GM23338 (cell line): ENCODE measurements at regions not wholly inside any gene's neighbourhood (a gene's known extent, or its start where the extent isn't known, plus 50 kb on each side); places are given as distances from the start of the nearest gene placed in this dataset.

ENCODE experiments used
- ATAC-seq: fragments of 200-7000 bp; cut with Tn5 transposase; 3 replicates; pipeline ENCODE4 v1.9.1; 2020
- DNase-seq: peaks from one replicate; pipeline ENCODE4 v3.0.0-alpha.2; 2015; ENCODE audit warnings: low spot score
- H2AFZ ChIP-seq: fragments of 200-600 bp; sonication (generic); 2 replicates; pipeline ENCODE4 v1.8.0; 2016; ENCODE audit warnings: antibody characterized with exemption, mild to moderate bottlenecking, moderate library complexity
- H3F3A ChIP-seq: fragments of 200-600 bp; sonication (generic); replicated peaks from 2 replicates; pipeline ENCODE4 v1.8.0; 2017; ENCODE audit warnings: antibody characterized with exemption, mixed run types, low read depth
- H3K27ac ChIP-seq: fragments of 200-600 bp; sonication (generic); 2 replicates; pipeline ENCODE4 v1.6.1; 2016; ENCODE audit warnings: low read depth
- H3K27me3 ChIP-seq: fragments of 200-600 bp; sonication (generic); 2 replicates; pipeline ENCODE4 v1.8.0; 2016; ENCODE audit warnings: mild to moderate bottlenecking, mixed run types, moderate library complexity; ENCODE audit not compliant: insufficient read depth
- H3K36me3 ChIP-seq: fragments of 200-600 bp; sonication (generic); 2 replicates; pipeline ENCODE4 v1.8.0; 2016; ENCODE audit warnings: mild to moderate bottlenecking; ENCODE audit not compliant: insufficient read depth
- H3K4me1 ChIP-seq: fragments of 200-600 bp; sonication (generic); 2 replicates; pipeline ENCODE4 v1.8.0; 2016; ENCODE audit warnings: mild to moderate bottlenecking, moderate library complexity; ENCODE audit not compliant: insufficient read depth
- H3K4me2 ChIP-seq: fragments of 200-600 bp; sonication (generic); 2 replicates; pipeline ENCODE4 v1.7.1; 2017; ENCODE audit warnings: mixed run types
- H3K4me3 ChIP-seq: fragments of 200-600 bp; sonication (generic); 2 replicates; pipeline ENCODE4 v1.6.1; 2016; ENCODE audit warnings: mixed run types
- H3K79me2 ChIP-seq: fragments of 200-600 bp; sonication (generic); replicated peaks from 2 replicates; pipeline ENCODE4 v1.8.0; 2017; ENCODE audit warnings: mild to moderate bottlenecking; ENCODE audit not compliant: insufficient read depth
- H3K9me2 ChIP-seq: fragments of 200-600 bp; sonication (generic); 2 replicates; pipeline ENCODE4 v1.8.0; 2017; ENCODE audit not compliant: insufficient read depth
- H4K20me1 ChIP-seq: fragments of 200-600 bp; sonication (generic); replicated peaks from 2 replicates; pipeline ENCODE4 v1.8.0; 2017; ENCODE audit warnings: mild to moderate bottlenecking; ENCODE audit not compliant: insufficient read depth
- H3K27ac Mint-ChIP-seq: 2 replicates; pipeline ENCODE4 v1.8.0; 2020; ENCODE audit warnings: inconsistent platforms, mild to moderate bottlenecking, moderate library complexity, mixed read lengths
- H3K27me3 Mint-ChIP-seq: 3 replicates; pipeline ENCODE4 v1.8.0; 2022; ENCODE audit warnings: low read depth, mild to moderate bottlenecking, moderate library complexity, mixed read lengths, inconsistent platforms; ENCODE audit not compliant: insufficient read depth, poor library complexity
- H3K36me3 Mint-ChIP-seq: 3 replicates; pipeline ENCODE4 v1.8.0; 2021; ENCODE audit warnings: low read depth, mild to moderate bottlenecking, inconsistent platforms, moderate library complexity, mixed read lengths
- H3K4me1 Mint-ChIP-seq: 3 replicates; pipeline ENCODE4 v1.8.0; 2020; ENCODE audit warnings: mild to moderate bottlenecking, inconsistent platforms, mixed read lengths
- H3K4me3 Mint-ChIP-seq: 3 replicates; pipeline ENCODE4 v1.8.0; 2021; ENCODE audit warnings: moderate library complexity, mild to moderate bottlenecking, inconsistent platforms, mixed read lengths
- H3K9me3 Mint-ChIP-seq: 3 replicates; pipeline ENCODE4 v1.8.0; 2020; ENCODE audit warnings: moderate library complexity, mild to moderate bottlenecking, inconsistent platforms, mixed read lengths
- CREB1 ChIP-seq: fragments of 250-450 bp; sonication (Bioruptor Pico); IDR thresholded peaks from 2 replicates; pipeline ENCODE4 v1.5.0; 2020; ENCODE audit warnings: low read depth, mild to moderate bottlenecking, moderate library complexity
- ETS1 ChIP-seq: IDR thresholded peaks from 2 replicates; pipeline ENCODE4 v1.6.1; 2016; ENCODE audit warnings: antibody characterized with exemption
- EZH2 ChIP-seq: fragments of 200-600 bp; sonication (generic); IDR thresholded peaks from one replicate; pipeline ENCODE4 v1.8.0; 2017; ENCODE audit warnings: antibody characterized with exemption, mild to moderate bottlenecking, low read depth; ENCODE audit not compliant: unreplicated experiment
- JUNB ChIP-seq: IDR thresholded peaks from one replicate; pipeline ENCODE4 v1.6.1; 2016; ENCODE audit warnings: antibody characterized with exemption; ENCODE audit not compliant: unreplicated experiment
- NANOG ChIP-seq: IDR thresholded peaks from 2 replicates; pipeline ENCODE4 v1.6.1; 2016; ENCODE audit warnings: antibody characterized with exemption, borderline replicate concordance
- POLR2AphosphoS5 ChIP-seq: IDR thresholded peaks from 2 replicates; pipeline ENCODE4 v1.6.1; 2016; ENCODE audit warnings: antibody characterized with exemption, low read depth
- STAT1 ChIP-seq: IDR thresholded peaks from one replicate; pipeline ENCODE4 v1.6.1; 2016; ENCODE audit warnings: antibody characterized with exemption; ENCODE audit not compliant: unreplicated experiment
- ZNF114 ChIP-seq: fragments of 250-450 bp; sonication (Bioruptor Pico); IDR thresholded peaks from 2 replicates; pipeline ENCODE4 v1.5.0; 2020; ENCODE audit warnings: mild to moderate bottlenecking, moderate library complexity
- ZNF331 ChIP-seq: fragments of 250-450 bp; sonication (Bioruptor Pico); IDR thresholded peaks from 2 replicates; pipeline ENCODE4 v1.5.0; 2020; ENCODE audit warnings: low read depth, mild to moderate bottlenecking, moderate library complexity
- TF ChIP-seq, protein P1 (sequence below): IDR thresholded peaks from one replicate; pipeline ENCODE4 v1.6.1; 2018; ENCODE audit warnings: antibody characterized with exemption; ENCODE audit not compliant: unreplicated experiment
- TF ChIP-seq, protein P2 (sequence below), 2 experiments: fragments of 200-600 bp in 1 of 2; sonication (generic) in 1 of 2; conservative IDR thresholded peaks; 2 replicates each; pipeline versions ENCODE4 v1.5.1 to v1.6.1; 2016 to 2017; ENCODE audit warnings: antibody characterized with exemption in 2 of 2, low read depth in 2 of 2, mild to moderate bottlenecking in 2 of 2, moderate library complexity in 1 of 2

GRCh38 chr6:19380293-19380692 is 456.9 kb upstream of the ID4 start (continued):
- TF ChIP-seq, protein P1, sequence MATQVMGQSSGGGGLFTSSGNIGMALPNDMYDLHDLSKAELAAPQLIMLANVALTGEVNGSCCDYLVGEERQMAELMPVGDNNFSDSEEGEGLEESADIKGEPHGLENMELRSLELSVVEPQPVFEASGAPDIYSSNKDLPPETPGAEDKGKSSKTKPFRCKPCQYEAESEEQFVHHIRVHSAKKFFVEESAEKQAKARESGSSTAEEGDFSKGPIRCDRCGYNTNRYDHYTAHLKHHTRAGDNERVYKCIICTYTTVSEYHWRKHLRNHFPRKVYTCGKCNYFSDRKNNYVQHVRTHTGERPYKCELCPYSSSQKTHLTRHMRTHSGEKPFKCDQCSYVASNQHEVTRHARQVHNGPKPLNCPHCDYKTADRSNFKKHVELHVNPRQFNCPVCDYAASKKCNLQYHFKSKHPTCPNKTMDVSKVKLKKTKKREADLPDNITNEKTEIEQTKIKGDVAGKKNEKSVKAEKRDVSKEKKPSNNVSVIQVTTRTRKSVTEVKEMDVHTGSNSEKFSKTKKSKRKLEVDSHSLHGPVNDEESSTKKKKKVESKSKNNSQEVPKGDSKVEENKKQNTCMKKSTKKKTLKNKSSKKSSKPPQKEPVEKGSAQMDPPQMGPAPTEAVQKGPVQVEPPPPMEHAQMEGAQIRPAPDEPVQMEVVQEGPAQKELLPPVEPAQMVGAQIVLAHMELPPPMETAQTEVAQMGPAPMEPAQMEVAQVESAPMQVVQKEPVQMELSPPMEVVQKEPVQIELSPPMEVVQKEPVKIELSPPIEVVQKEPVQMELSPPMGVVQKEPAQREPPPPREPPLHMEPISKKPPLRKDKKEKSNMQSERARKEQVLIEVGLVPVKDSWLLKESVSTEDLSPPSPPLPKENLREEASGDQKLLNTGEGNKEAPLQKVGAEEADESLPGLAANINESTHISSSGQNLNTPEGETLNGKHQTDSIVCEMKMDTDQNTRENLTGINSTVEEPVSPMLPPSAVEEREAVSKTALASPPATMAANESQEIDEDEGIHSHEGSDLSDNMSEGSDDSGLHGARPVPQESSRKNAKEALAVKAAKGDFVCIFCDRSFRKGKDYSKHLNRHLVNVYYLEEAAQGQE: no peak
- no peak for TF ChIP-seq EZH2
- no peak for TF ChIP-seq JUNB
- TF ChIP-seq CREB1: no peak
- TF ChIP-seq, protein P2, sequence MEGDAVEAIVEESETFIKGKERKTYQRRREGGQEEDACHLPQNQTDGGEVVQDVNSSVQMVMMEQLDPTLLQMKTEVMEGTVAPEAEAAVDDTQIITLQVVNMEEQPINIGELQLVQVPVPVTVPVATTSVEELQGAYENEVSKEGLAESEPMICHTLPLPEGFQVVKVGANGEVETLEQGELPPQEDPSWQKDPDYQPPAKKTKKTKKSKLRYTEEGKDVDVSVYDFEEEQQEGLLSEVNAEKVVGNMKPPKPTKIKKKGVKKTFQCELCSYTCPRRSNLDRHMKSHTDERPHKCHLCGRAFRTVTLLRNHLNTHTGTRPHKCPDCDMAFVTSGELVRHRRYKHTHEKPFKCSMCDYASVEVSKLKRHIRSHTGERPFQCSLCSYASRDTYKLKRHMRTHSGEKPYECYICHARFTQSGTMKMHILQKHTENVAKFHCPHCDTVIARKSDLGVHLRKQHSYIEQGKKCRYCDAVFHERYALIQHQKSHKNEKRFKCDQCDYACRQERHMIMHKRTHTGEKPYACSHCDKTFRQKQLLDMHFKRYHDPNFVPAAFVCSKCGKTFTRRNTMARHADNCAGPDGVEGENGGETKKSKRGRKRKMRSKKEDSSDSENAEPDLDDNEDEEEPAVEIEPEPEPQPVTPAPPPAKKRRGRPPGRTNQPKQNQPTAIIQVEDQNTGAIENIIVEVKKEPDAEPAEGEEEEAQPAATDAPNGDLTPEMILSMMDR (conservative IDR thresholded peaks at IDR 0.05; ENCODE audit: low read depth in 2 of 2): no peak
- no peak for TF ChIP-seq STAT1
- no peak for TF ChIP-seq POLR2AphosphoS5
- no peak for TF ChIP-seq NANOG
- TF ChIP-seq ZNF331: no peak
- no peak for TF ChIP-seq ZNF114

DNA sequence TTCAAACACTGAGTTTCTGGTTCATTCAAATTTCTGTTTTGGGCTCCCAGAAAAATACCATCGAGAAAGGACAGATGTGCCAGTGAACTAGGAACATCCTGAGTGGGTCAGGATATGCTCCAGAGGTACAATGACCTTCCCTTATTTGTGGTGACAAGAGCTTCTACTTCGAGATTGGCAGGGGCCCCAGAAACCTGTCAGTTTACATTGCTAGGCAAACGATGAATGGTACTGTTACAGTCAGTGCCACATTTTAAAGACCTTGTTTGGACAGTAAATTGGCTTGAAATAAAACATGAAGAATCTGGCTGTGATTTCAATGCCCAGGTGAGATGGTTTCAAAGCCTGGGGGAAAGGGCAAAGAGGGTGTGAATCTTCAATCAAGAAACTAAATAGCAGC is 454.5 kb upstream of the ID4 start:
- no peaks in the 10 kb centered on the region for H3K27me3 Mint-ChIP-seq
- H3K27ac Mint-ChIP-seq: no peak overlapping the region
- Histone ChIP-seq H3K9me2 (no peaks in the 10 kb centered on the region), H3K4me3 (no peak overlapping the region), H4K20me1 (no peaks in the 10 kb centered on the region), H2AFZ (0 out of 2 replicates have a peak overlapping the region, but pooled peaks have one; percentile 28), H3K4me2 (no peak overlapping the region), H3F3A (no peaks in the 10 kb centered on the region), H3K36me3 (no peaks in the 10 kb centered on the region), H3K27ac (no peak overlapping the region), H3K4me1 (no peaks in the 10 kb centered on the region; the same call in 1 of the 2 replicates), H3K27me3 (no peaks in the 10 kb centered on the region), H3K79me2 (no peaks in the 10 kb centered on the region)
- peaks cover 9% of the 10 kb centered on the region; the same call in 1 of the 3 replicates for H3K9me3 Mint-ChIP-seq
- no peak for ATAC-seq
- H3K4me3 Mint-ChIP-seq: no peak overlapping the region
- peaks cover 4% of the 10 kb centered on the region; the same call in 2 of the 3 replicates for H3K36me3 Mint-ChIP-seq
- H3K4me1 Mint-ChIP-seq: peaks cover 4% of the 10 kb centered on the region; the same call in 2 of the 3 replicates
- DNase-seq: no peak
- no peak for TF ChIP-seq ZNF114
- no peak for TF ChIP-seq STAT1
- TF ChIP-seq ZNF331: no peak
- TF ChIP-seq, protein P2 (conservative IDR thresholded peaks at IDR 0.05; ENCODE audit: low read depth in 2 of 2): no peak
- TF ChIP-seq NANOG: no peak
- TF ChIP-seq POLR2AphosphoS5: no peak
- TF ChIP-seq ETS1: no peak
- TF ChIP-seq EZH2: no peak
